IMR-90 (cell line): ENCODE measurements at regions not wholly inside any gene's neighbourhood (a gene's known extent, or its start where the extent isn't known, plus 50 kb on each side); places are given as distances from the start of the nearest gene placed in this dataset.

Experiments
- BHLHE40 ChIP-seq: fragments of 150-350 bp; IDR thresholded peaks from 2 replicates; pipeline ENCODE4 v1.6.1; 2016; ENCODE audit warnings: mild to moderate bottlenecking, low read depth, low read length
- CEBPB ChIP-seq: IDR thresholded peaks from 2 replicates; pipeline ENCODE4 v1.6.1; 2012; ENCODE audit warnings: low read depth, low read length, improper control_type of control experiment
- CTCF ChIP-seq: conservative IDR thresholded peaks from 2 replicates; pipeline ENCODE4 v1.5.1; 2012; ENCODE audit warnings: mild to moderate bottlenecking, low read depth, low read length, improper control_type of control experiment
- ELK1 ChIP-seq: fragments of 150-350 bp; IDR thresholded peaks from 2 replicates; pipeline ENCODE4 v1.6.1; 2016; ENCODE audit warnings: low read depth, mild to moderate bottlenecking, low read length, moderate library complexity, borderline replicate concordance
- FOS ChIP-seq: fragments of 150-350 bp; IDR thresholded peaks from 2 replicates; pipeline ENCODE4 v1.6.1; 2016; ENCODE audit warnings: low read depth, low read length
- MAFK ChIP-seq: IDR thresholded peaks from 2 replicates; pipeline ENCODE4 v1.6.1; 2012; ENCODE audit warnings: low read depth, low read length, improper control_type of control experiment
- MAZ ChIP-seq: IDR thresholded peaks from 2 replicates; pipeline ENCODE4 v1.6.1; 2012; ENCODE audit warnings: low read depth, mild to moderate bottlenecking, low read length, improper control_type of control experiment, moderate library complexity, borderline replicate concordance
- MXI1 ChIP-seq: IDR thresholded peaks from 2 replicates; pipeline ENCODE4 v1.6.1; 2012; ENCODE audit warnings: low read depth, mild to moderate bottlenecking, low read length, moderate library complexity, borderline replicate concordance
- POLR2A ChIP-seq: IDR thresholded peaks from 2 replicates; pipeline ENCODE4 v1.6.1; 2012; ENCODE audit warnings: mild to moderate bottlenecking, low read depth, low read length
- RAD21 ChIP-seq: IDR thresholded peaks from 2 replicates; pipeline ENCODE4 v1.6.1; 2012; ENCODE audit warnings: low read length, improper control_type of control experiment
- RCOR1 ChIP-seq: IDR thresholded peaks from 2 replicates; pipeline ENCODE4 v1.6.1; 2012; ENCODE audit warnings: mild to moderate bottlenecking, low read length, improper control_type of control experiment; ENCODE audit not compliant: insufficient replicate concordance
- RFX5 ChIP-seq: IDR thresholded peaks from 2 replicates; pipeline ENCODE4 v1.8.0; 2012; ENCODE audit warnings: low read depth, mild to moderate bottlenecking, low read length, moderate library complexity
- USF2 ChIP-seq: fragments of 150-350 bp; IDR thresholded peaks from 2 replicates; pipeline ENCODE4 v1.6.1; 2017; ENCODE audit warnings: mild to moderate bottlenecking, antibody characterized with exemption, low read length, low read depth

GRCh38 chr7:91329571-91329970, 65.3 kb downstream of the FZD1 start:
- TF ChIP-seq CTCF (no peak), RCOR1 (no peak), POLR2A (no peak), USF2 (no peak), CEBPB (no peak), ELK1 (no peak), RFX5 (no peak), MAZ (no peak), FOS (no peak), MAFK (no peak), BHLHE40 (no peak), RAD21 (no peak), MXI1 (no peak)
